Stimulated activated CD4-positive, alpha-beta T cell treated with anti-CD3 and anti-CD28 coated beads, Interleukin-2, amount 100 ng/mL, for 4 hours (primary cell): ENCODE measurements at regions not wholly inside any gene's neighbourhood (a gene's known extent, or its start where the extent isn't known, plus 50 kb on each side); places are given as distances from the start of the nearest gene placed in this dataset.
A peak's percentile ranks its signal among the peaks of the same experiment; 100 is the strongest.

Experiments used
- DNase-seq: peaks from one replicate; pipeline ENCODE4 v3.0.0-alpha.2; 2020; ENCODE audit warnings: low read depth

GRCh38 chr21:43274022-43274945 is 105.5 kb downstream of the CRYAA start:
- DNase-seq, result no peak

GRCh38 chr21:43273708-43274021 is 104.9 kb downstream of the CRYAA start:
- DNase-seq, result no peak

GRCh38 chr21:43273016-43273707 is 104.4 kb downstream of the CRYAA start:
- no peak for DNase-seq

- DNase-seq, result no peak
Measured at GRCh38 chr21:43272591-43272990, 103.8 kb downstream of the CRYAA start.

GRCh38 chr21:43271452-43272020 is 102.7 kb downstream of the CRYAA start:
- no peak for DNase-seq

GRCh38 chr21:43270800-43271301 is 102.0 kb downstream of the CRYAA start:
- no peak for DNase-seq

GRCh38 chr21:43269957-43270705 is 101.3 kb downstream of the CRYAA start:
- DNase-seq, result no peak

- peak; percentile 23 for DNase-seq
Measured at GRCh38 chr21:43269440-43269839, 100.6 kb downstream of the CRYAA start.

- no peak for DNase-seq
Measured at GRCh38 chr21:43268804-43269186, 100.0 kb downstream of the CRYAA start.

- no peak for DNase-seq
Measured at GRCh38 chr21:43268086-43268803, 99.4 kb downstream of the CRYAA start.

GRCh38 chr21:43267391-43268085 is 98.7 kb downstream of the CRYAA start:
- DNase-seq, result no peak

- no peak for DNase-seq
Measured at GRCh38 chr21:43266534-43266933, 97.7 kb downstream of the CRYAA start.

- no peak for DNase-seq
Measured at GRCh38 chr21:43262427-43262826, 93.6 kb downstream of the CRYAA start.
